ENCODE measurements at regions not wholly inside any gene's neighbourhood (a gene's known extent, or its start where the extent isn't known, plus 50 kb on each side); places are given as distances from the start of the nearest gene placed in this dataset.

DNA sequence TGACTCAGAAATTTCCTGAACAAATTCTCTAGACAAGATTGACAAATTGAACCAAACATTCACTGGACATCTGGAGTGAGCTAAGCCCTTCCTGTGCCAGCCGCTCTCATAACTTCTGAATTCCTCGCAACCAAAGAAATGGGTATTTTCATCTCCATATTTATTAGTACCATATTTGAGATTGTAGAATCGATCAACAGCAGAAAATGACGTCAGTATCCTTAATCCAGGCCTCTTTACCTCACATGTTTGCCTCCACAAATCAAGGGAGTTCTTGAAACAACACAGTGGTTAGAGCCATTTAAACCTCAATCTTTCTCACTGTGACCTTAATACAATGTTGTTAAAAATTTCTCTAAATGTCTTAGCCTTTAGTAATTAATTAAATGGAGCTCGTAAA lies 735.6 kb upstream of the SORCS1 start:
- Mint-ChIP-seq H3K27ac (no peak overlapping the region), H3K27me3 (no peaks in the 10 kb centered on the region), H3K9me3 (ENCODE audit: insufficient read depth) (no peaks in the 10 kb centered on the region), H3K4me3 (no peak overlapping the region), H3K4me1 (no peaks in the 10 kb centered on the region)
- no peak overlapping the region for H3K4me2 ChIP-seq (replicated peaks; ENCODE audit: low read depth, low read length, poor library complexity, severe bottlenecking)
- H3K9ac ChIP-seq (ENCODE audit: low read length): no peak overlapping the region
- DNase-seq: no peak
- H3K27me3 ChIP-seq (replicated peaks in 1 of 4; ENCODE audit: control extremely low read depth in 1 of 4, control insufficient read depth in 3 of 4, insufficient read depth in 4 of 4, low read length in 3 of 4): no peaks in the 10 kb centered on the region
- CTCF ChIA-PET: no interaction called here
- WGBS (ENCODE audit: insufficient coverage): 67% methylated on average over 1 of the region's 5 CpGs
- H3K27ac ChIP-seq (ENCODE audit: low read length in 2 of 2): no peak overlapping the region
- H3K4me3 ChIP-seq (ENCODE audit: control extremely low read depth in 1 of 5, extremely low read depth in 1 of 5, insufficient read depth in 1 of 5, low read depth in 2 of 5, low read length in 4 of 5): no peak overlapping the region
- no peaks in the 10 kb centered on the region for H4K20me1 ChIP-seq (ENCODE audit: control insufficient read depth, insufficient read depth, low read length, poor library complexity, severe bottlenecking)
- POLR2A ChIA-PET: no interaction called here
- no peak overlapping the region for H2AFZ ChIP-seq (ENCODE audit: insufficient read depth, low read depth, low read length, poor library complexity, severe bottlenecking)
- no peak for ATAC-seq (ENCODE audit: low read depth)
- H3K79me2 ChIP-seq (ENCODE audit: control insufficient read depth, insufficient read depth, low read length): no peaks in the 10 kb centered on the region
- H3K9me3 ChIP-seq (ENCODE audit: control extremely low read depth in 1 of 3, control insufficient read depth in 2 of 3, insufficient read depth in 1 of 3, low read length in 2 of 3): peaks cover 0 to 3% (median 0%) of the 10 kb centered on the region in 3 donors
- no peak for TF ChIP-seq EZH2 (IDR thresholded peaks at IDR 0.05; ENCODE audit: borderline replicate concordance, insufficient read depth, low read depth, low read length, poor library complexity, severe bottlenecking)
- TF ChIP-seq, protein P1, sequence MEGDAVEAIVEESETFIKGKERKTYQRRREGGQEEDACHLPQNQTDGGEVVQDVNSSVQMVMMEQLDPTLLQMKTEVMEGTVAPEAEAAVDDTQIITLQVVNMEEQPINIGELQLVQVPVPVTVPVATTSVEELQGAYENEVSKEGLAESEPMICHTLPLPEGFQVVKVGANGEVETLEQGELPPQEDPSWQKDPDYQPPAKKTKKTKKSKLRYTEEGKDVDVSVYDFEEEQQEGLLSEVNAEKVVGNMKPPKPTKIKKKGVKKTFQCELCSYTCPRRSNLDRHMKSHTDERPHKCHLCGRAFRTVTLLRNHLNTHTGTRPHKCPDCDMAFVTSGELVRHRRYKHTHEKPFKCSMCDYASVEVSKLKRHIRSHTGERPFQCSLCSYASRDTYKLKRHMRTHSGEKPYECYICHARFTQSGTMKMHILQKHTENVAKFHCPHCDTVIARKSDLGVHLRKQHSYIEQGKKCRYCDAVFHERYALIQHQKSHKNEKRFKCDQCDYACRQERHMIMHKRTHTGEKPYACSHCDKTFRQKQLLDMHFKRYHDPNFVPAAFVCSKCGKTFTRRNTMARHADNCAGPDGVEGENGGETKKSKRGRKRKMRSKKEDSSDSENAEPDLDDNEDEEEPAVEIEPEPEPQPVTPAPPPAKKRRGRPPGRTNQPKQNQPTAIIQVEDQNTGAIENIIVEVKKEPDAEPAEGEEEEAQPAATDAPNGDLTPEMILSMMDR (IDR thresholded peaks at IDR 0.05): no peak
- H3K4me1 ChIP-seq (ENCODE audit: control insufficient read depth in 2 of 2, insufficient read depth in 2 of 2, low read length in 2 of 2): no peaks in the 10 kb centered on the region
- intact Hi-C loops (cut with micrococcal nuclease): no loop called here
- H3K36me3 ChIP-seq (replicated peaks in 1 of 2; ENCODE audit: control extremely low read depth in 1 of 2, control insufficient read depth in 1 of 2, extremely low read depth in 1 of 2, insufficient read depth in 2 of 2, low read length in 1 of 2): no peaks in the 10 kb centered on the region

DNA sequence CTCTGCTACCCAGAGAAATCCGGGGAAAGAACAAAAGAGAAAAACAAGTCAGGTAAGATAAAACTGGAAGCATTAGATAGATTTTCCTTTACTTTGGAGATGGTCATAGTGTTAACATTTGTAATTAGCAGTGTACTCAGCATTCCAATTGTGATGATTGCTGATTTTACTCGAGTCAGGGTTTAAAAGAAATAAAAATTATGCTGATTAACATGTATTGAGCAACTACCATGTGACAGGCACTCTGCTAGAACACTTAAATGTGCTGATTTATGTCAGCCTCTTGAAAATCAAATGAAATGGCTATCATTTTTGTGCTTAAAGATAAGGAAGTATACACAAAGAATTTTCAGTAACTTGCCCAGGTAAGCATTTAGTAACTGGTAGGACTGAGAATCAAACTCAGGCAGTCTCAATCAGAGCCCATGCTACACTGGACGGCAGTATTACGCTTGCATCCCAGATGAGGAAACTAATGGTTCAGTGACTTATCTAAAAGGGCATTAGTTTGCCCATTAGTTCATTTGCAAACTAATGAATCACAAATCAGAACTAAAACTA lies 735.1 kb upstream of the SORCS1 start:
- Mint-ChIP-seq H3K27ac (no peak overlapping the region), H3K4me1 (peaks cover 1% of the 10 kb centered on the region), H3K27me3 (no peaks in the 10 kb centered on the region), H3K9me3 (ENCODE audit: insufficient read depth) (no peaks in the 10 kb centered on the region), H3K4me3 (no peak overlapping the region)
- Histone ChIP-seq H3K4me1 (ENCODE audit: control insufficient read depth in 2 of 2, insufficient read depth in 2 of 2, low read length in 2 of 2) (no peaks in the 10 kb centered on the region), H3K79me2 (ENCODE audit: control insufficient read depth, insufficient read depth, low read length) (no peaks in the 10 kb centered on the region), H2AFZ (ENCODE audit: insufficient read depth, low read depth, low read length, poor library complexity, severe bottlenecking) (no peak overlapping the region), H3K27me3 (replicated peaks in 1 of 4; ENCODE audit: control extremely low read depth in 1 of 4, control insufficient read depth in 3 of 4, insufficient read depth in 4 of 4, low read length in 3 of 4) (no peaks in the 10 kb centered on the region), H3K4me3 (ENCODE audit: control extremely low read depth in 1 of 5, extremely low read depth in 1 of 5, insufficient read depth in 1 of 5, low read depth in 2 of 5, low read length in 4 of 5) (no peak overlapping the region), H3K36me3 (replicated peaks in 1 of 2; ENCODE audit: control extremely low read depth in 1 of 2, control insufficient read depth in 1 of 2, extremely low read depth in 1 of 2, insufficient read depth in 2 of 2, low read length in 1 of 2) (no peaks in the 10 kb centered on the region), H4K20me1 (ENCODE audit: control insufficient read depth, insufficient read depth, low read length, poor library complexity, severe bottlenecking) (no peaks in the 10 kb centered on the region), H3K4me2 (replicated peaks; ENCODE audit: low read depth, low read length, poor library complexity, severe bottlenecking) (no peak overlapping the region), H3K9ac (ENCODE audit: low read length) (no peak overlapping the region), H3K27ac (ENCODE audit: low read length in 2 of 2) (no peak overlapping the region), H3K9me3 (ENCODE audit: control extremely low read depth in 1 of 3, control insufficient read depth in 2 of 3, insufficient read depth in 1 of 3, low read length in 2 of 3) (peaks cover 0 to 3% (median 0%) of the 10 kb centered on the region in 3 donors)
- ChIA-PET CTCF (no interaction called here), POLR2A (no interaction called here)
- ATAC-seq (ENCODE audit: low read depth): no peak
- TF ChIP-seq, protein P1 (IDR thresholded peaks at IDR 0.05): no peak
- no peak for TF ChIP-seq EZH2 (IDR thresholded peaks at IDR 0.05; ENCODE audit: borderline replicate concordance, insufficient read depth, low read depth, low read length, poor library complexity, severe bottlenecking)
- intact Hi-C loops (cut with micrococcal nuclease): no loop called here
- DNase-seq: no peak
- 93% methylated on average over 3 of the region's 4 CpGs for WGBS (ENCODE audit: insufficient coverage)

Data from B cell (primary cell).